ENCODE measurements at regions not wholly inside any gene's neighbourhood (a gene's known extent, or its start where the extent isn't known, plus 50 kb on each side); places are given as distances from the start of the nearest gene placed in this dataset.

DNA sequence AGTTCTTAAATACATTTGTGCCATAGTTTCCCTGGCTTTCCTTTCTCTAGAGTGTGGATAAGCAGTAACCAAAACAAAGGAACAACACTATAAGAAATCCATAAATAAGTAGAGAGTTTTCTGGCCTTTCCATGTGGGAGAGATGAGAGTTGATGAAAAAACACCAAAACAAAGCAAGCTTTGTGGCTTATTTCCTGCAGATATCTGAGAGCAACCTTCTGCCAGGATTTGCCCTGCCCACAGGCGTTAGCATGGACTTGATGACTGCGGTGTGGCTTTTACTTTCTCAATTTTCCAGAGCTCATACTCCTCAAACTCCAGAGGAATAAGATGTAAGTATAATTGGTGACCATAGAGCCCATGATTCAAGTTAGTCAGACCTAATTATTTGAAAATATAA lies 194.9 kb downstream of the RAP2B start:
- H3K14ac ChIP-seq (ENCODE audit: low read length) = no peak overlapping the region

DNA sequence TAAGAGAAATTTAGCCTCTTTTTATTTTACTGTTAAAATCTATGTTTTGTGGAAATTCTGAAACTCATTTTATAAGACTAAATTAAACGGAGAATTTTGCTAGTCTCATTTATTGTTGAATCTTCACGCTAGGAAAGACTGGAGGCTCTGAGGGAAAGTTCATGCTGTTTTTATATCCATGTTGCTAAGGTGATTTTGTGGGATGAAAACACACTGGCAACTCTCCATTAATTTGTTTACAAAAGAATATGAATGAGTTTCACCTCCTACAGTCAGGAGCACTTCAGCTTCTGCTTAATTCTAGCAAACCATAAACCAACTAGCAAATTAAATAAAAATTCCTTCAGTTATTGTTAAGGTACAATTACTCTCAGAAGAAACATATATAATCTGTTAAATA lies 195.4 kb downstream of the RAP2B start:
- Histone ChIP-seq H3K18ac (ENCODE audit: low read length) (no peak overlapping the region), H3K27ac (ENCODE audit: low read depth, low read length) (no peak overlapping the region)
- WGBS (ENCODE audit: extremely low coverage, insufficient coverage, insufficient read length) = no CpG with 5 or more reads among the region's 2 CpGs

More for the DNA sequence above, 194.9 kb downstream of the RAP2B start:
- no peaks in the 10 kb centered on the region for H3K9me3 ChIP-seq (ENCODE audit: insufficient read depth, low read depth, low read length)
- no peaks in the 10 kb centered on the region for H3K4me1 ChIP-seq (ENCODE audit: control insufficient read depth in 1 of 2, insufficient read depth in 2 of 2, low read length in 2 of 2)
- H4K12ac ChIP-seq (ENCODE audit: low read depth, low read length) = no peak overlapping the region
- no peaks in the 10 kb centered on the region for H3K79me2 ChIP-seq (ENCODE audit: control insufficient read depth, insufficient read depth, low read length, poor library complexity)
- H4K91ac ChIP-seq (ENCODE audit: low read depth, low read length) = no peak overlapping the region
- no peak overlapping the region for H2BK5ac ChIP-seq (ENCODE audit: low read depth, low read length, poor library complexity)
- H2AFZ ChIP-seq (ENCODE audit: insufficient read depth, low read length, poor library complexity) = no peak overlapping the region
- no peaks in the 10 kb centered on the region for H3K27me3 ChIP-seq (ENCODE audit: insufficient read depth, low read length)
- no peak overlapping the region for H3K4me2 ChIP-seq (ENCODE audit: low read length)
- no peak overlapping the region for H3K23ac ChIP-seq (ENCODE audit: low read length)
- H3K27ac ChIP-seq (ENCODE audit: low read depth, low read length) = no peak overlapping the region
- no peak overlapping the region for H3K4ac ChIP-seq (ENCODE audit: low read depth, low read length)
- no peak overlapping the region for H2BK12ac ChIP-seq (ENCODE audit: low read length)
- no peaks in the 10 kb centered on the region for H3K79me1 ChIP-seq (ENCODE audit: low read length)
- no CpG with 5 or more reads among the region's 2 CpGs for WGBS (ENCODE audit: extremely low coverage, insufficient coverage, insufficient read length)
- H3K18ac ChIP-seq (ENCODE audit: low read length) = no peak overlapping the region
- H2AK5ac ChIP-seq (ENCODE audit: low read length) = no peak overlapping the region
- no peak overlapping the region for H3K9ac ChIP-seq (ENCODE audit: low read length)
- no peak overlapping the region for H2BK120ac ChIP-seq (ENCODE audit: insufficient read depth, low read length, poor library complexity)
- DNase-seq = no peak
- H3K36me3 ChIP-seq (ENCODE audit: control insufficient read depth in 1 of 2, insufficient read depth in 2 of 2, low read length in 2 of 2) = no peaks in the 10 kb centered on the region
- no peak overlapping the region for H4K8ac ChIP-seq (ENCODE audit: low read depth, low read length)
- H3K4me3 ChIP-seq (ENCODE audit: low read depth, low read length) = no peak overlapping the region

DNA sequence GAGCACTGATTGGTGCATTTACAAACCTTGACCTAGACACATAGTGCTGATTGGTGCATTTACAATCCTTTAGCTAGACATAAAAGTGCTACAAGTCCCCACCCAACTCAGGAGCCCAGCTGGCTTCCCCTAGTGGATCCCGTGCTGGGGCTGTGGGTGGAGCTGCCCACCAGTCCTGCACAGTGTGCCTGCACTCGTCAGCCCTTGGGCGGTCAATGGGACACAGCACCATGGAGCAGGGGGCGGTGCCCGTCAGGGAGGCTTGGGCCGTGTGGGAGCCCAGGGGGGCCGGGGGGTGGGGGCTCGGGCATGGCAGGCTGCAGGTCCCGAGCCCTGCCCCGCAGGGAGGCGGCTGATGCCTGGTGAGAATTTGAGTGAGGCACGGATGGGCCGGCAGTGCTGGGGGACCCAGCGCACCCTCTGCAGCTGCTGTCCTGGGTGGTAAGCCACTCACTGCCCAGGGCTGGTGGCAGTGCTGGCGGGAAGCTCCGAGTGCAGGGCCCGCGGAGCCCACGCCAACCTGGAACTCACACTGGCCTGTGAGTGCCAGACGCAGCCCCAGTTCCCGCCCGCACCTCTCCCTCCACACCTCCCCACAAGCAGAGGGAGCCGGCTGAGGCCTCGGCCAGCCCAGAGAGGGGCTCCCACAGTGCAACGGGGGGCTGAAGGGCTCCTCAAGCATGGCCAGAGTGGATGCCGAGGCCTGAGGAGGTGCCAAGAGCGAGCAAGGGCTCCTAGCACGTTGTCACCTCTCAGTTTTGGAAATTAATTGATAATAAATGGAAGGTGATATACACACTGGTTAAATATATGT lies 207.7 kb downstream of the RAP2B start:
- WGBS (ENCODE audit: extremely low coverage, insufficient coverage, insufficient read length) = no CpG with 5 or more reads among the region's 28 CpGs
- no peak for DNase-seq

More for the DNA sequence above, 195.4 kb downstream of the RAP2B start:
- DNase-seq = no peak
- H3K4me2 ChIP-seq (ENCODE audit: low read length) = no peak overlapping the region
- no peak overlapping the region for H3K9ac ChIP-seq (ENCODE audit: low read length)
- H2AK5ac ChIP-seq (ENCODE audit: low read length) = no peak overlapping the region
- H3K79me1 ChIP-seq (ENCODE audit: low read length) = no peaks in the 10 kb centered on the region
- H2BK5ac ChIP-seq (ENCODE audit: low read depth, low read length, poor library complexity) = no peak overlapping the region
- no peaks in the 10 kb centered on the region for H3K79me2 ChIP-seq (ENCODE audit: control insufficient read depth, insufficient read depth, low read length, poor library complexity)
- H2AFZ ChIP-seq (ENCODE audit: insufficient read depth, low read length, poor library complexity) = no peak overlapping the region
- no peak overlapping the region for H2BK12ac ChIP-seq (ENCODE audit: low read length)
- H3K4me3 ChIP-seq (ENCODE audit: low read depth, low read length) = no peak overlapping the region
- no peak overlapping the region for H3K4ac ChIP-seq (ENCODE audit: low read depth, low read length)
- H4K91ac ChIP-seq (ENCODE audit: low read depth, low read length) = no peak overlapping the region
- no peak overlapping the region for H4K12ac ChIP-seq (ENCODE audit: low read depth, low read length)
- no peaks in the 10 kb centered on the region for H3K36me3 ChIP-seq (ENCODE audit: control insufficient read depth in 1 of 2, insufficient read depth in 2 of 2, low read length in 2 of 2)
- H3K14ac ChIP-seq (ENCODE audit: low read length) = no peak overlapping the region
- H3K4me1 ChIP-seq (ENCODE audit: control insufficient read depth in 1 of 2, insufficient read depth in 2 of 2, low read length in 2 of 2) = no peaks in the 10 kb centered on the region
- no peak overlapping the region for H2BK120ac ChIP-seq (ENCODE audit: insufficient read depth, low read length, poor library complexity)
- no peak overlapping the region for H3K23ac ChIP-seq (ENCODE audit: low read length)
- no peaks in the 10 kb centered on the region for H3K27me3 ChIP-seq (ENCODE audit: insufficient read depth, low read length)
- H3K9me3 ChIP-seq (ENCODE audit: insufficient read depth, low read depth, low read length) = no peaks in the 10 kb centered on the region
- H4K8ac ChIP-seq (ENCODE audit: low read depth, low read length) = no peak overlapping the region

DNA sequence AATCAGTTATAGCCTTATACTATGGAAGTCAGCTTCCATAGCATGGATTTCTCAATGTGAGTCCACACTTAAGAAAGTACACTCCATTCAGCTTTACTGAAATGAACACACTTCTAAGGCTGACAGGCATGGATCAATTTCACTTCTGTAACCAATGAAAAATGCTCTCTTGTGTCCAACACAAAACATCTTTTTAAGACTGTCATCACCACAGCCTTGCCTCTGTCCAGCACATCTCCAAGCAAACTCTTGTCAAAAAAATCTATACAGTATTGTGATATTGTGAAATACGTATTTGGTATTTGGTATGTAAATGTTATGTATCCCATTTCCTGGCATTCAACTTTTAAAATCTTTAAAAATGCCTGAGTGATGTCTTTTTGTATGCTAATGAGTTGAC lies 208.7 kb downstream of the RAP2B start:
- no peaks in the 10 kb centered on the region for H3K36me3 ChIP-seq (ENCODE audit: control insufficient read depth in 1 of 2, insufficient read depth in 2 of 2, low read length in 2 of 2)
- no peak overlapping the region for H3K23ac ChIP-seq (ENCODE audit: low read length)
- H3K4me2 ChIP-seq (ENCODE audit: low read length) = no peak overlapping the region
- no peak overlapping the region for H3K4me3 ChIP-seq (ENCODE audit: low read depth, low read length)
- H4K12ac ChIP-seq (ENCODE audit: low read depth, low read length) = no peak overlapping the region
- DNase-seq = no peak
- H2BK5ac ChIP-seq (ENCODE audit: low read depth, low read length, poor library complexity) = no peak overlapping the region
- H3K9ac ChIP-seq (ENCODE audit: low read length) = no peak overlapping the region
- H3K79me1 ChIP-seq (ENCODE audit: low read length) = no peaks in the 10 kb centered on the region
- H3K14ac ChIP-seq (ENCODE audit: low read length) = no peak overlapping the region
- no peak overlapping the region for H3K27ac ChIP-seq (ENCODE audit: low read depth, low read length)
- no peak overlapping the region for H3K18ac ChIP-seq (ENCODE audit: low read length)
- H3K79me2 ChIP-seq (ENCODE audit: control insufficient read depth, insufficient read depth, low read length, poor library complexity) = no peaks in the 10 kb centered on the region
- no peak overlapping the region for H2BK12ac ChIP-seq (ENCODE audit: low read length)
- H3K27me3 ChIP-seq (ENCODE audit: insufficient read depth, low read length) = no peaks in the 10 kb centered on the region
- H3K4ac ChIP-seq (ENCODE audit: low read depth, low read length) = no peak overlapping the region
- H2BK120ac ChIP-seq (ENCODE audit: insufficient read depth, low read length, poor library complexity) = no peak overlapping the region
- no peaks in the 10 kb centered on the region for H3K4me1 ChIP-seq (ENCODE audit: control insufficient read depth in 1 of 2, insufficient read depth in 2 of 2, low read length in 2 of 2)
- no peak overlapping the region for H4K8ac ChIP-seq (ENCODE audit: low read depth, low read length)
- H2AK5ac ChIP-seq (ENCODE audit: low read length) = no peak overlapping the region
- no peak overlapping the region for H4K91ac ChIP-seq (ENCODE audit: low read depth, low read length)
- no peak overlapping the region for H2AFZ ChIP-seq (ENCODE audit: insufficient read depth, low read length, poor library complexity)
- peaks cover 6% of the 10 kb centered on the region for H3K9me3 ChIP-seq (ENCODE audit: insufficient read depth, low read depth, low read length)
- no CpG with 5 or more reads among the region's 1 CpG for WGBS (ENCODE audit: extremely low coverage, insufficient coverage, insufficient read length)

More for the DNA sequence above, 207.7 kb downstream of the RAP2B start:
- Histone ChIP-seq H4K8ac (ENCODE audit: low read depth, low read length) (no peak overlapping the region), H2BK5ac (ENCODE audit: low read depth, low read length, poor library complexity) (no peak overlapping the region), H3K9me3 (ENCODE audit: insufficient read depth, low read depth, low read length) (peaks cover 6% of the 10 kb centered on the region), H3K23ac (ENCODE audit: low read length) (no peak overlapping the region), H3K18ac (ENCODE audit: low read length) (no peak overlapping the region), H2BK12ac (ENCODE audit: low read length) (no peak overlapping the region), H3K9ac (ENCODE audit: low read length) (no peak overlapping the region), H3K4ac (ENCODE audit: low read depth, low read length) (no peak overlapping the region), H3K79me1 (ENCODE audit: low read length) (no peaks in the 10 kb centered on the region), H2AFZ (ENCODE audit: insufficient read depth, low read length, poor library complexity) (no peak overlapping the region), H4K91ac (ENCODE audit: low read depth, low read length) (no peak overlapping the region), H2BK120ac (ENCODE audit: insufficient read depth, low read length, poor library complexity) (no peak overlapping the region), H3K4me3 (ENCODE audit: low read depth, low read length) (no peak overlapping the region), H2AK5ac (ENCODE audit: low read length) (no peak overlapping the region), H3K4me1 (ENCODE audit: control insufficient read depth in 1 of 2, insufficient read depth in 2 of 2, low read length in 2 of 2) (no peaks in the 10 kb centered on the region), H3K27me3 (ENCODE audit: insufficient read depth, low read length) (no peaks in the 10 kb centered on the region), H3K36me3 (ENCODE audit: control insufficient read depth in 1 of 2, insufficient read depth in 2 of 2, low read length in 2 of 2) (no peaks in the 10 kb centered on the region), H4K12ac (ENCODE audit: low read depth, low read length) (no peak overlapping the region), H3K4me2 (ENCODE audit: low read length) (no peak overlapping the region), H3K27ac (ENCODE audit: low read depth, low read length) (no peak overlapping the region), H3K79me2 (ENCODE audit: control insufficient read depth, insufficient read depth, low read length, poor library complexity) (no peaks in the 10 kb centered on the region), H3K14ac (ENCODE audit: low read length) (no peak overlapping the region)

Measured in trophoblast cell (in vitro differentiated cells and primary cell).